ENCODE measurements at regions not wholly inside any gene's neighbourhood (a gene's known extent, or its start where the extent isn't known, plus 50 kb on each side); places are given as distances from the start of the nearest gene placed in this dataset.

GRCh38 chr10:125373546-125373945 lies 213.2 kb upstream of the CTBP2 start:
- H3K36me3 ChIP-seq (replicated peaks in 1 of 2; ENCODE audit: control insufficient read depth in 1 of 2, insufficient read depth in 2 of 2, low read length in 1 of 2) = no peaks in the 10 kb centered on the region
- no peaks in the 10 kb centered on the region; a peak in 1 of 4 replicates for H3K4me1 ChIP-seq (ENCODE audit: control insufficient read depth in 1 of 2, insufficient read depth in 2 of 2, low read depth in 1 of 2, low read length in 1 of 2)
- no peak overlapping the region for H3K9ac ChIP-seq
- TF ChIP-seq MEF2A (IDR thresholded peaks at IDR 0.05; ENCODE audit: borderline replicate concordance, low read depth) (no peak), REST (IDR thresholded peaks at IDR 0.05; ENCODE audit: low read depth, low read length) (no peak), JUND (IDR thresholded peaks at IDR 0.05) (no peak), RCOR1 (IDR thresholded peaks at IDR 0.05; ENCODE audit: low read length) (no peak), SMC3 (IDR thresholded peaks at IDR 0.05; ENCODE audit: low read depth, low read length) (no peak), CTCF (IDR thresholded peaks at IDR 0.05) (no peak), PBX3 (IDR thresholded peaks at IDR 0.05) (no peak), MXI1 (IDR thresholded peaks at IDR 0.05; ENCODE audit: low read depth, low read length) (no peak), ZBTB33 (IDR thresholded peaks at IDR 0.05; ENCODE audit: borderline replicate concordance, low read depth) (no peak), CHD2 (IDR thresholded peaks at IDR 0.05; ENCODE audit: low read length, partially characterized antibody) (no peak), GABPA (IDR thresholded peaks at IDR 0.05; ENCODE audit: low read depth) (no peak), GATA2 (CRISPR knock-in tag; IDR thresholded peaks at IDR 0.05) (no peak)
- no peak for DNase-seq
- H3K79me2 ChIP-seq (ENCODE audit: insufficient read depth) = no peaks in the 10 kb centered on the region
- no peaks in the 10 kb centered on the region for H3K27me3 ChIP-seq (ENCODE audit: insufficient read depth)
- ChIA-PET CTCF (no interaction called here), POLR2A (no interaction called here)
- H3K9me2 ChIP-seq = no peaks in the 10 kb centered on the region
- H2AFZ ChIP-seq (ENCODE audit: low read depth) = no peak overlapping the region
- no peaks in the 10 kb centered on the region for H3K9me3 ChIP-seq
- no peaks in the 10 kb centered on the region for H3F3A ChIP-seq (replicated peaks; ENCODE audit: insufficient read depth)
- WGBS (ENCODE audit: low lambda C conversion rate) = 61% methylated on average over 6 of the region's 6 CpGs
- H3K4me3 ChIP-seq (ENCODE audit: low read depth in 2 of 2, low read length in 1 of 2) = no peak overlapping the region
- no peak overlapping the region for H3K4me2 ChIP-seq
- H3K27ac ChIP-seq (ENCODE audit: low read depth in 2 of 2, low read length in 1 of 2) = no peak overlapping the region
- no peaks in the 10 kb centered on the region for H4K20me1 ChIP-seq (ENCODE audit: insufficient read depth)

Data from SK-N-SH (cell line).